Liver (tissue), 8 donors: ENCODE measurements at regions not wholly inside any gene's neighbourhood (a gene's known extent, or its start where the extent isn't known, plus 50 kb on each side); places are given as distances from the start of the nearest gene placed in this dataset.

Source experiments
- DNase-seq: peaks from one replicate; pipeline ENCODE4 v3.0.0-alpha.2; 2017; ENCODE audit warnings: low spot score
- H3K27ac ChIP-seq, 2 donors: one replicate each; pipeline ENCODE4 v1.7.0; 2013; ENCODE audit warnings: inconsistent platforms in 2 of 2, low read length in 2 of 2, control low read depth in 1 of 2, low read depth in 1 of 2, mild to moderate bottlenecking in 1 of 2
- H3K27me3 ChIP-seq, 4 donors: one replicate each; pipeline versions ENCODE4 v1.6.1 to v1.7.0; 2013; ENCODE audit warnings: low read length in 3 of 4, inconsistent platforms in 1 of 4, mild to moderate bottlenecking in 1 of 4, moderate library complexity in 1 of 4; ENCODE audit not compliant: control insufficient read depth in 4 of 4, insufficient read depth in 4 of 4
- H3K36me3 ChIP-seq, 4 donors: one replicate each; pipeline versions ENCODE4 v1.6.1 to v1.7.0; 2013; ENCODE audit warnings: low read length in 3 of 4, mild to moderate bottlenecking in 3 of 4, low read depth in 1 of 4, moderate library complexity in 1 of 4; ENCODE audit not compliant: control insufficient read depth in 4 of 4, insufficient read depth in 3 of 4
- H3K4me1 ChIP-seq, 4 donors: one replicate each; pipeline versions ENCODE4 v1.6.1 to v1.7.0; 2013; ENCODE audit warnings: low read length in 3 of 4, mild to moderate bottlenecking in 3 of 4, moderate library complexity in 1 of 4; ENCODE audit not compliant: control insufficient read depth in 4 of 4, insufficient read depth in 4 of 4
- H3K4me3 ChIP-seq, 3 donors: one replicate each; pipeline versions ENCODE4 v1.6.1 to v1.7.0; 2013; ENCODE audit warnings: low read length in 3 of 3, control low read depth in 1 of 3, low read depth in 1 of 3, mild to moderate bottlenecking in 1 of 3
- H3K9ac ChIP-seq, 2 donors: one replicate each; pipeline ENCODE4 v1.7.0; 2013; ENCODE audit warnings: low read length in 2 of 2, mild to moderate bottlenecking in 2 of 2, moderate library complexity in 2 of 2, control low read depth in 1 of 2, low read depth in 1 of 2
- H3K9me3 ChIP-seq, 4 donors: one replicate each; pipeline versions ENCODE4 v1.6.1 to v1.7.0; 2013; ENCODE audit warnings: low read length in 3 of 4; ENCODE audit not compliant: control insufficient read depth in 4 of 4
- ATF3 ChIP-seq: IDR thresholded peaks from 2 replicates; pipeline ENCODE4 v1.6.1; 2016; ENCODE audit warnings: antibody characterized with exemption
- CTCF ChIP-seq: fragments of 150-350 bp; IDR thresholded peaks from 2 replicates; pipeline ENCODE4 v1.5.1; 2017; ENCODE audit warnings: improper control_type of control experiment, low read depth, low read length; ENCODE audit not compliant: missing input control
- EGR1 ChIP-seq, 2 donors: IDR thresholded peaks; 2 replicates each; pipeline ENCODE4 v1.6.1; 2016 to 2018; ENCODE audit warnings: antibody characterized with exemption in 2 of 2, low read depth in 2 of 2
- FOXA1 ChIP-seq: IDR thresholded peaks from 2 replicates; pipeline ENCODE4 v1.6.1; 2016; ENCODE audit warnings: antibody characterized with exemption
- FOXA2 ChIP-seq: IDR thresholded peaks from 2 replicates; pipeline ENCODE4 v1.6.1; 2016; ENCODE audit warnings: antibody characterized with exemption
- GABPA ChIP-seq, 2 donors: IDR thresholded peaks in 1 of 2; conservative IDR thresholded peaks in 1 of 2; 2 replicates each; pipeline ENCODE4 v1.6.1; 2016; ENCODE audit warnings: antibody characterized with exemption in 2 of 2, mild to moderate bottlenecking in 1 of 2, moderate library complexity in 1 of 2
- HNF4A ChIP-seq, 2 donors: conservative IDR thresholded peaks; 2 replicates each; pipeline ENCODE4 v1.6.1; 2016; ENCODE audit warnings: antibody characterized with exemption in 2 of 2, mild to moderate bottlenecking in 2 of 2
- HNF4G ChIP-seq: IDR thresholded peaks from 2 replicates; pipeline ENCODE4 v1.6.1; 2016; ENCODE audit warnings: antibody characterized with exemption
- JUND ChIP-seq, 2 donors: IDR thresholded peaks; 2 replicates each; pipeline ENCODE4 v1.6.1; 2016; ENCODE audit warnings: antibody characterized with exemption in 2 of 2
- MAX ChIP-seq: IDR thresholded peaks from 2 replicates; pipeline ENCODE4 v1.6.1; 2016; ENCODE audit warnings: antibody characterized with exemption
- NR2F2 ChIP-seq: IDR thresholded peaks from 2 replicates; pipeline ENCODE4 v1.6.1; 2016; ENCODE audit warnings: antibody characterized with exemption
- RAD21 ChIP-seq, 2 donors: IDR thresholded peaks; 2 replicates each; pipeline ENCODE4 v1.6.1; 2016; ENCODE audit warnings: antibody characterized with exemption in 2 of 2, mild to moderate bottlenecking in 2 of 2
- REST ChIP-seq: IDR thresholded peaks from 2 replicates; pipeline ENCODE4 v1.6.1; 2016; ENCODE audit warnings: antibody characterized with exemption, mild to moderate bottlenecking
- RXRA ChIP-seq, 2 donors: IDR thresholded peaks; 2 replicates each; pipeline ENCODE4 v1.6.1; 2017 to 2018; ENCODE audit warnings: antibody characterized with exemption in 2 of 2, mild to moderate bottlenecking in 1 of 2
- SP1 ChIP-seq: IDR thresholded peaks from 2 replicates; pipeline ENCODE4 v1.6.1; 2018; ENCODE audit warnings: antibody characterized with exemption, mild to moderate bottlenecking
- TAF1 ChIP-seq: conservative IDR thresholded peaks from 2 replicates; pipeline ENCODE4 v1.6.1; 2016; ENCODE audit warnings: antibody characterized with exemption, mild to moderate bottlenecking
- YY1 ChIP-seq: IDR thresholded peaks from 2 replicates; pipeline ENCODE4 v1.6.1; 2016; ENCODE audit warnings: antibody characterized with exemption, mild to moderate bottlenecking
- ZBTB33 ChIP-seq: IDR thresholded peaks from 2 replicates; pipeline ENCODE4 v1.6.1; 2016; ENCODE audit warnings: antibody characterized with exemption
- WGBS: extraction: QIAGEN DNeasy Blood & Tissue Kit; methylation state at CpG from one replicate; pipeline ENCODE4 v1.1.7; 2013; 5-methylcytosine and 5-hydroxymethylcytosine counted together
- donor health status: healthy.
- donor health status: healthy.
- donor health status: healthy.
- donor health status: healthy.
- donor health status: healthy.

- H3K9ac ChIP-seq, result no peak overlapping the region
- 71% methylated on average over 6 of the region's 6 CpGs for WGBS
- no peak for TF ChIP-seq FOXA2
- TF ChIP-seq YY1, result no peak
- TF ChIP-seq REST, result no peak
- no peak for TF ChIP-seq SP1
- no peak for TF ChIP-seq MAX
- TF ChIP-seq GABPA (IDR thresholded peaks at IDR 0.05 in 1 of 2, conservative IDR thresholded peaks at IDR 0.05 in 1 of 2), result no peak
- TF ChIP-seq JUND (IDR thresholded peaks at IDR 0.05), result no peak
- TF ChIP-seq NR2F2, result no peak
- no peak for TF ChIP-seq TAF1
- TF ChIP-seq ATF3, result no peak
- TF ChIP-seq EGR1 (IDR thresholded peaks at IDR 0.05; ENCODE audit: low read depth in 2 of 2), result no peak
- TF ChIP-seq HNF4G, result no peak
- TF ChIP-seq RXRA (IDR thresholded peaks at IDR 0.05), result no peak
- no peak for TF ChIP-seq CTCF
- TF ChIP-seq FOXA1, result no peak
- TF ChIP-seq ZBTB33, result no peak
- no peaks in the 10 kb centered on the region for H3K27me3 ChIP-seq
- peaks cover 0 to 2% (median 0%) of the 10 kb centered on the region in 4 donors for H3K4me1 ChIP-seq
- no peak for DNase-seq
- no peak overlapping the region for H3K4me3 ChIP-seq
- H3K9me3 ChIP-seq, result no peaks in the 10 kb centered on the region
- no peaks in the 10 kb centered on the region for H3K36me3 ChIP-seq
- no peak overlapping the region for H3K27ac ChIP-seq
These were observed 105.7 kb upstream of the RUNX1 start for GRCh38 chr21:35154788-35155187.

GRCh38 chr21:35153671-35154070 lies 104.6 kb upstream of the RUNX1 start:
- no peaks in the 10 kb centered on the region for H3K36me3 ChIP-seq
- DNase-seq, result no peak
- 76% methylated on average over 5 of the region's 5 CpGs for WGBS

More at GRCh38 chr21:35153671-35154070, 104.6 kb upstream of the RUNX1 start:
- TF ChIP-seq CTCF, result no peak
- TF ChIP-seq HNF4A (conservative IDR thresholded peaks at IDR 0.05), result no peak
- TF ChIP-seq RAD21 (IDR thresholded peaks at IDR 0.05), result no peak
- TF ChIP-seq YY1, result no peak
- no peak for TF ChIP-seq ATF3
- TF ChIP-seq TAF1, result no peak
- no peak for TF ChIP-seq GABPA (IDR thresholded peaks at IDR 0.05 in 1 of 2, conservative IDR thresholded peaks at IDR 0.05 in 1 of 2)
- TF ChIP-seq JUND (IDR thresholded peaks at IDR 0.05), result no peak
- TF ChIP-seq REST, result no peak
- TF ChIP-seq NR2F2, result no peak
- TF ChIP-seq FOXA1, result no peak
- Histone ChIP-seq H3K4me3 (no peak overlapping the region), H3K9ac (no peak overlapping the region), H3K4me1 (peaks cover 0 to 2% (median 0%) of the 10 kb centered on the region in 4 donors), H3K27me3 (no peaks in the 10 kb centered on the region), H3K9me3 (no peaks in the 10 kb centered on the region), H3K27ac (no peak overlapping the region)
